HFF-Myc (cell line): ENCODE measurements at regions not wholly inside any gene's neighbourhood (a gene's known extent, or its start where the extent isn't known, plus 50 kb on each side); places are given as distances from the start of the nearest gene placed in this dataset.

Experiments
- DNase-seq: peaks from one replicate; pipeline ENCODE4 v3.0.0-alpha.2; 2011; ENCODE audit warnings: low read depth; ENCODE audit errors: extremely low read depth
- H3K4me3 ChIP-seq: replicated peaks from 2 replicates; pipeline ENCODE4 v1.5.1; 2011; ENCODE audit warnings: low read depth, mild to moderate bottlenecking, control low read depth, low read length
- TF ChIP-seq, protein P1 (sequence below): IDR thresholded peaks from 2 replicates; pipeline ENCODE4 v1.5.1; 2012; ENCODE audit warnings: mild to moderate bottlenecking, low read depth, low read length, control low read depth; ENCODE audit errors: missing control alignments

GRCh38 chr9:135247227-135247930, 159.9 kb downstream of the OLFM1 start:
- H3K4me3 ChIP-seq, result no peak overlapping the region
- no peak for DNase-seq
- TF ChIP-seq, protein P1, sequence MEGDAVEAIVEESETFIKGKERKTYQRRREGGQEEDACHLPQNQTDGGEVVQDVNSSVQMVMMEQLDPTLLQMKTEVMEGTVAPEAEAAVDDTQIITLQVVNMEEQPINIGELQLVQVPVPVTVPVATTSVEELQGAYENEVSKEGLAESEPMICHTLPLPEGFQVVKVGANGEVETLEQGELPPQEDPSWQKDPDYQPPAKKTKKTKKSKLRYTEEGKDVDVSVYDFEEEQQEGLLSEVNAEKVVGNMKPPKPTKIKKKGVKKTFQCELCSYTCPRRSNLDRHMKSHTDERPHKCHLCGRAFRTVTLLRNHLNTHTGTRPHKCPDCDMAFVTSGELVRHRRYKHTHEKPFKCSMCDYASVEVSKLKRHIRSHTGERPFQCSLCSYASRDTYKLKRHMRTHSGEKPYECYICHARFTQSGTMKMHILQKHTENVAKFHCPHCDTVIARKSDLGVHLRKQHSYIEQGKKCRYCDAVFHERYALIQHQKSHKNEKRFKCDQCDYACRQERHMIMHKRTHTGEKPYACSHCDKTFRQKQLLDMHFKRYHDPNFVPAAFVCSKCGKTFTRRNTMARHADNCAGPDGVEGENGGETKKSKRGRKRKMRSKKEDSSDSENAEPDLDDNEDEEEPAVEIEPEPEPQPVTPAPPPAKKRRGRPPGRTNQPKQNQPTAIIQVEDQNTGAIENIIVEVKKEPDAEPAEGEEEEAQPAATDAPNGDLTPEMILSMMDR, result no peak

DNA sequence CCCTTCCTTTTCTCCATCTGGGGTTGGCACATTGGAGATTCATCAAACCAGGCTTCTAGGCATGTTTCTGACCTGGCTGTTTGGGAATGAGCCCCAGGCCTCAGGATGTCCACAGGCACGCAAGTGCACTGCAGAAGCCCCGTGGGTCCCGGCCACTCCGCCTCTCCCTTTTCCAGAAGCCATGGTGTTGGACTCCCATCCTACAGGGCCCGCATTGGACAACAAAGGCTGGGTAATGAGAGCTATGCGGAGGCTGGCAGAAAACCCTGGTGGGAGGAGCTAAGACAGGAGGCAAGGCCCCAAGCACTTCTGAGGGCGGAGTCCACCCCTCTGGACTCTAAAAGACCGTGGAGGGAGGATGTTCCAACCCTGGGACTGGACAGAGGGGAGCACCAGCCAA, 160.6 kb downstream of the OLFM1 start:
- no peak overlapping the region for H3K4me3 ChIP-seq
- TF ChIP-seq, protein P1, result no peak
- no peak for DNase-seq

DNA sequence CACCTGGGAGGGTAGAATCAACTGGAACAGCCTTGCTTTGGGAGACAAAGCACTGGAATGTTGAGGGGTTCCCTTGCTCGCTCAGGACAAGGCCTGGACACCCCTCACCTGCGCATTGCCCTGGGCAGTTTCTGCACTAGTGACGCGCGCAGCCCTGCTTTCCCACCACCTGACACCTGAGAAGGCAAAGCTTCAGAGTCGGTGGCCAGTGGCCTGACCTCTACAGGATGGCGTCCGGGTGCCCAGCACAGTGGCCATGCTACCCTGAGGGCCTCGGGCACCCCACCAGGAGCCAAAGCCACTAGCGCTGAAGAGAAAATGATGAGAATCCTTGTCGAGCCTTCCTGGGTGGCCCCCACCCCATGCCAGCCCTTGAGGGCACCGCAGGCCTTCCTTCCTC, 161.3 kb downstream of the OLFM1 start:
- DNase-seq, result no peak
- H3K4me3 ChIP-seq, result no peak overlapping the region
- TF ChIP-seq, protein P1, result no peak

DNA sequence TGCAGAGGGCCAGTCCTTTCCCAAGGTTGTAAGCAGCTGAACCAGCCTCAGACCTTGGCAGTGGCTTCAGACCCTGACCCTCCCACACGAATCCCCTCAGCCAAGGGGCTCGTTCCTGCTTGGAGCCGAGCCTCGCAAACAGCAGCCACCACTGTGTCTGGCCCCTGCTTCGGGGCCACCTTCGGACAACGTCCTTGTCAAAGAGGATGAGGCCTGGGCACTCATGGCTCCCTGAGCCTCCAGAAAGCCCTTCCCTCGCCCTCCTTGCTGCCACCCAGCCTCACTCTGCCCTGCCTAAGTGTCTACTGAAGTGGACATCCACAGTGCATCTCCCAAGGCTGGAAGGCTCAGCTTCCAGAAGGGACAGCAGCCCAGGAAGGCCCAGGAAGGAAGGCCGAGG, 161.7 kb downstream of the OLFM1 start:
- DNase-seq, result no peak
- H3K4me3 ChIP-seq, result no peak overlapping the region
- TF ChIP-seq, protein P1, result no peak

- no peak for DNase-seq
- H3K4me3 ChIP-seq, result no peak overlapping the region
- TF ChIP-seq, protein P1, result no peak
Measured at GRCh38 chr9:135249711-135250110, 162.2 kb downstream of the OLFM1 start.

- no peak for DNase-seq
- TF ChIP-seq, protein P1, result no peak
- H3K4me3 ChIP-seq, result no peak overlapping the region
Measured at GRCh38 chr9:135251331-135251761, 163.9 kb downstream of the OLFM1 start.
